NCI-H1436 treated with DMSO at 0.1 percent for 48 hours (cell line): ENCODE measurements at regions not wholly inside any gene's neighbourhood (a gene's known extent, or its start where the extent isn't known, plus 50 kb on each side); places are given as distances from the start of the nearest gene placed in this dataset.

ENCODE experiments used
- DNase-seq: peaks from one replicate; lab custom pipeline; 2025; lab: John Stamatoyannopoulos, UW

DNA sequence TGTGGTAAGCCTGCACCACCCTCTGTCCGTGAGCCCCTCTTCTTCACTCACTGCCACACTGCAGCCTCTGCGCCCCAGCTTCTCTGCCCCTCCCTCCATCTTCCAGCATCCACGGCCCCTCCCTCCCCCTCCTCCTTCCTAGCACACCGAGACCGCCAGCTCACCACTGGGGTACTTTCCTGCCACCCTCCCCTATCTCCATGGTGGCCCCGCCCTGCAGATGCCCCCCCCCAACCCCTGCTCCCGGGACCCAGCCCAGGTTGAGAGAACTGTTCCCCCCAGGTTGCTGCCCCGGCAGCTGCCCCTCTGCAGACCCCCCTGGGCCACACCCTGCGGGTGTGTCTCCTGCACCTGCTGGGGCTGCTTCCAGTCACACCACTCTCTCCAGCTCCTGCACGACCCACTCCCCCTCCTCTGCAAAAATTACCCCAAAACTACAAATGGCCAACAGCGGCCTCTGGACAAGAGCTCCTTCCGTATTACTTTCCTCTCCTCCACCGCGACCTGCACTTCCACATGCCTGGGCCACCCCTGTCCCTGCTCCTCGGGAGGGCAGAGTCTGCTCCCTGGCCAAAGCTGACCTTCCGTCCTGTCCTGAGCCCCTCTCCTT, 209.2 kb upstream of the PPP2R2D start:
- DNase-seq = no peak

DNA sequence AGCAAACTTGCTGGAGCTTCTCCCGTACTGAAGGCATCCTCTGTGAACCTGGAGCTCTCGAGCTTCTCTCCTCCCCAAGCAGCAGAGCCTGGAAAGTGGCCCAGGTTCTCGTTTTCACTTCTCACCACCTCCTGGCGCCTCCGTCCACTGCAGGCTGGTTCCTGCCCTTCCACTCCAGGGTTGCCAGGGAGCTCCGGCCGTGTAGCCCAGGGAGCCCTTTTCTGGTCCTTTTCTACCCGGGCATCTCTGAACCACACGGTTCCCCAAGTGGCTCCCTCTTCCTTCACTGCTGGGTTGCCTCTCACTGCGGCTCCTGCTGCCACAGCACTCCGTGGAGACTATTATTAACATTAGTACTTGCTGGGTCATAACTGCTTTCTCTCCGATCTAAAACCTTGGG, 208.6 kb upstream of the PPP2R2D start:
- no peak for DNase-seq

- DNase-seq = no peak
Measured at GRCh38 chr10:131692686-131693334, 208.0 kb upstream of the PPP2R2D start.

- DNase-seq = no peak
Measured at GRCh38 chr10:131693766-131694165, 207.0 kb upstream of the PPP2R2D start.

DNA sequence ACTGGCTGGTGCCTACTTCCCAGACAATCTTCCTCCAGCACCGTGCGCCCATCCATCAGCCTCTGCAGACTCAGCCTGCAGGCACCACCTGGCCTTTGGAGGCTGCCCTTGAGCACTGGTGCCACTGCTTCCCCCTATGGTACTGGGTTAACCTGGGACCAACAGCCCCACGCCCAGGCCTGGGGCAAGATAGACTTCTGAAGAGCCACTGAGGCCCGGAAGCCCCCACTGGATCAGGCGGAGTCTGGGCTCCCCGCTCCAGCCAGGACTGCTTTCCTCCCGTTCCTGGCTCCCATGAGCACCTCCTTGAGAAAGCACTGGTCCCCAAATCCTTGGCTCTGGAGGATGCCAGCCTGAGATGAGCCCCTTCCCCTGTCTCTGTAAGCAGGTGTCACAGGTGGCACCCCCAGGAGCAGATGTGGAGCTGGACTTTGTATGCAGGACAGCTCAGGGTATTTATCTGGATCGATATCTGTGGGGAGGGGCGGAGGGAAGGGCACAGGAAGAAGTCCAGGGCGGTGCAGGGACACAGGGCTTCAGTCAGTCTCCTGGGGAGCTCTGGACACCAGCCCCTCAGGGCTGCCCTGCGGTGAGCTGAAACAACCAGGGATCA, 206.5 kb upstream of the PPP2R2D start:
- DNase-seq = no peak

- no peak for DNase-seq
Measured at GRCh38 chr10:131694781-131695495, 205.9 kb upstream of the PPP2R2D start.

GRCh38 chr10:131695496-131696165, 205.2 kb upstream of the PPP2R2D start:
- DNase-seq = no peak

GRCh38 chr10:131697476-131698128, 203.2 kb upstream of the PPP2R2D start:
- DNase-seq = no peak

- DNase-seq = no peak
Measured at GRCh38 chr10:131698232-131698631, 202.6 kb upstream of the PPP2R2D start.

DNA sequence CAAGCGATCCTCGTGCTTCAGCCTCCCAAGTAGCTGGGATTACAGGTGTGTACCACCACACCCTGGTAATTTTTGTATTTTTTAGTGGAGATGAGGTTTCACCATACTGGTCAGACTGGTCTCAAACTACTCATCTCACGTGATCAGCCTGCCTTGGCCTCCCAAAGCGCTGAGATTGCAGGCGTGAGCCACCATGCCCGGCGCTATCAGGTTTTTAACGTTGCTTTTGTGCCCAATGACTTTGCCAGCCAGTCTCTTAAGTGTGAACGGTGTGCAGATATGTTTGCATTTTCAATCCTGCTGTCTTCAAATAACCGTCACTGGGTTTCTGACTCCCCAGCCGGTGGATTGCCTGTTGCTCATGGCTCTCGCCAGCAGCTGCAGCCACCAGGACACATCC, 201.8 kb upstream of the PPP2R2D start:
- no peak for DNase-seq

DNA sequence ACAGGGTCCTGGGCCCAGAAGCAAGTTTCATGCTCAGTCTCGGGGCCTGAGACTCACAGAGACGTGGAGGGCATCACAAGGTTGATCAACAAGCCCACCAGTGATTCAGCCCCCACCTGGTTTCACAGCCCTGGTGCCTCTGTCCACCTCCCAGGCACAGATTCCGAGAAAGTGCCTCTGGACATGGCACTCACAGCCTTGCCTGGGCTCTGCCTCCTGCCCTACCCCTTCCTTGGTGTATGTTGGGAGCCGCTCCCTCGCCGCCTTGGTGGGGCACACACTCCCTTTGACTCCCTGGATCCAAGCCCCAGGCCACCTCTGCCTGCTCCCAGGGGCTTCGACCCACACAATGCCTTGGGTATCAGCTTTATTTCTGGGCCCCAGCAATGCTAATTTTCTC, 200.8 kb upstream of the PPP2R2D start:
- no peak for DNase-seq

GRCh38 chr10:131700506-131700905, 200.3 kb upstream of the PPP2R2D start:
- DNase-seq = no peak

DNA sequence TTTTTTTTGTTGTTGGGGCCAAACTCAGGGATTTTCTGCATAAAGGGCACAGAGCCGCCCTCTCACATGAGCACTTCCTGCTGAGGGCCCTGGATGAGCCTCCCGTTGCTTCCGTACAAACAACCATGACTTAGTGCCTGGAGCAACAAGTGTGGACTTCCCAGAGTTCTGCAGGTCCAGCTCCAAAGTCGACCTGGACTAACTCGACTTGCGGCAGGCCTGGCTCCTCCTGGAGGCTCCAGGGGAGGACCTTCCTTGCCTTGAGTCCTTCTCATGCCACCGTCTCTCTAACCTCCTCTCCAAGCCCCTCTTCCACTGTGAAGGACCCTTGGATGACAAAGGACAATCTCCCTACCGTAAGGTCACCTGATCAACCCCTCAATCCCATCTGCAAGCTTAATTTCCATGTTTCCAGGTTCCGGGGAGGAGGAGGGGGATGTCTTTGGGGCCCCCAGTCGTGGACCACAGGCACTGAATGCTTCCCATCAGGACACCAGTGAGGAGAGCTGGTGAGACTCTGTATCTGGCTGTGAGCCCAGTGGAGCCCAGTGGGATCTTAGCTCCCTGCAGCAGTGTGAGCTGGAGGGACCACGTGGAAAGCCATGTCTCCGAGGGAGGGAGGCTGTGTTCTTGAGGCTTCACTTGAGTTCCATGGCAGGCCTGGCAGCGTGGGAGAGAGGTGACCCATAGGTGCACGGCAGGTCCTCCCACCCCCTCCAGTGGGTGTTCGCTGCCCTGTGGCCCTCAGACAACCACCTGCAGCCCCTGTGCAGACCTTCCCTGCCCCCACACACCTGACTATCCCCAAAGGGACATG, 199.5 kb upstream of the PPP2R2D start:
- DNase-seq = no peak

DNA sequence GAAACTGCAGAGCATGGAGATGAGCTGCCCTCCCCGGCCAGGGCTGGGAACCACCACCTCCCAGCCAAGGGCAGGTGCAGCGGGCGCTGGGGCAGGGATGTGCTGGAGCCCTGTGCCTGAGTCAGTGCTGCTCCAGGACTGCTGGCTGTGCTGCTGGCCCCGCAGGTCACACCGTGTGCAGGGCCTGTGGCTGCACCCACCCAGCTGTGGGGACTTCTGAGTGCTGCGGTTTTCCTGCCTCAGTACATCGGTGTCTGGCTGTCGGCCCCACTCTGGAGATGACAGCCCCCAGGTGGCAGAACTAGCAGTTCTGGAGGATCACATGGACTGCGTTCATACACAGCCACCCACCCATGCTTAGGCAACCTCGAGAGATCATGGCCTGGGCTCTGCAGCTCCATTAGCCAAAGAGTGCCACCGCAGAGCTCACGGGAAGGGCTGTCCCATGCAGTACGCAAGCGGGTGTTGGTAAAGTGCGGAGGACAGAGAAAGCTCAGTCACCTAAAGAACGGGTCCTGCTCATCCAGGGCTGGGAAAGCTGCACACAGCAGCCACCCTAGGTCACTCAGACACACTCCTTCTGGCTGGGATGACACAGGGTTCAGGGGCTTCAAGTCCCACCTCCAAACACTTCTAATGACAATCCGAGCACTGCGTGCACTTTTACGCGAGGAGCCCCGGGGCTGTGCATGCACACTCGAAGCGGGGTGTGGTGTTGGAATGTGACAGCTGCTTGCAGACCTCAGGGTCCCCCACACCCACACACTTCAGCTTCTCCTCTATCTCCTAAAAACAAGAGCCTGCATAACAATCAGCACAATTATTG, 198.1 kb upstream of the PPP2R2D start:
- DNase-seq = no peak

DNA sequence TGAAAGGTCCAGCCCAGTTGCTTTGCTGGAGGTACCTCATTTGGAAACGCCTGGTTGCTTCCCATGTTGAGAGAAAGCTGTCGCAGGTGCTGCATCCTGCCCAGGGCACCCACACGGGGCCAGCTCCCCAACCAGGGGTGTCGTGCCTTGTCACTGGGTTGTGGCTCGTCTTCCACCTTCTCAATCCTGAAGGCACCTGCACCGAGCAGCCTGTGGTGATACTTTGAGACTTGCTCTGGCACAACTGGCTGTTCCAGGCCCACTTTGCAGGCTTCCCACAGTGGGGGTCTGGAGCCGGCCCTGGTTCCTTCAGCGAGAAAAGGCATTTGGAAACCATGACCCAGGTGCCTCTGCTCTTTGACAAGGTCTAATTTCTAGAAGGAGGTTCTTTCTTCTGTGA, 197.3 kb upstream of the PPP2R2D start:
- no peak for DNase-seq

- no peak for DNase-seq
Measured at GRCh38 chr10:131703941-131704340, 196.9 kb upstream of the PPP2R2D start.

- DNase-seq = no peak
Measured at GRCh38 chr10:131706476-131706875, 194.3 kb upstream of the PPP2R2D start.

DNA sequence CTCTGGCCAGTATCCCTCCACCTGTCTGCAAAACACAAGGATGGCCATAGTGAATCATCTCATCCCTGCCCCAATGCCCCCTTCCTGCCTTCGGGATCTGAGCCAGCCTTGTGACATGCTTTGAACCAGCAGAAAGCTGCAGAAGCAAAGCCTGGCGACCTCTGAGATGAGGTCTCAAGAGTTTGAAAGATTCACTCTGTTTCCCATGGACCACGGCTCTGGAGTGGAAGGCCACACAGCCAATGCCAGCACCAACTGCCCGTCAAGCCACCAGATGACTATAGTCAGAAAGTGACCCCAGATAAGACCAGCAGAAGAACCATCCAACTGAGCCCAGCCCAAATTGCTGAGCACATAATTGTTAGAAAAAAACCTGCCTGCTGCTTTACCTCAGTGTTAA, 193.9 kb upstream of the PPP2R2D start:
- no peak for DNase-seq

DNA sequence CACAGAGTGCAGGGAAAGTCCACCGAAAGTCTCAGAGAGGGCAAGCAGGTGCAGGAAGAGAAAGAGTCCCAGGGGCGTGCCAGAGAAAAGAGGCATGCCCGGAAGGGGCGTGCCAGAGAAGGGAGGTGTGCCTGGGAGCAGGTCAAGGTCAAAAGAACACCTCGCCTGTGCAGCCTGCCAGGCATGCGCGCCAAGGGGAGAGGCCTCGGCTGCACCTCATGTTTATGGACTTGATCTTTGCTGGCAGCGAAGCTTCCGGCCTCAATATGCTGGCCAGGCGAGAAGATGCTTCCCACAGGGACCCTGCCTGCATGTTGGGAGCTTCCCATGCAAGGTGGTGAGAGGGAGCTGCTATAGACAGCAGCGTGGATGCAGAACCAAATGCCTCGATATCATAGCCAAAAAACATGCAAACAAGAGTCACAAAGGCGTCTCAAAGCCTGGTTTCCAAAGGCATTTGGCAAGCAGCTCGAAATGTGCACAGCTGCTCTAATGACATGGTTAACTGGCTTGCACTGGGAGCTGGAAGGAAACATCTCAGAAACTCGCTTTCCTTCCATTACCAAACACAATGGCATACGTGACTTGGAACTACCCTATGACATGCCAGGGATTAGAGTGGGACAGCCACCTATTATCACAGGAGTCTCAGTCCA, 192.5 kb upstream of the PPP2R2D start:
- DNase-seq = no peak
